GM12891 (cell line): ENCODE measurements at regions not wholly inside any gene's neighbourhood (a gene's known extent, or its start where the extent isn't known, plus 50 kb on each side); places are given as distances from the start of the nearest gene placed in this dataset.

Experiments
- PAX5 ChIP-seq: IDR thresholded peaks from 2 replicates; pipeline ENCODE4 v1.6.1; 2011; ENCODE audit warnings: low read length, moderate library complexity, mild to moderate bottlenecking; ENCODE audit not compliant: insufficient read depth, severe bottlenecking
- POLR2A ChIP-seq: IDR thresholded peaks from 2 replicates; pipeline ENCODE4 v1.6.1; 2011; ENCODE audit warnings: low read depth, low read length, control low read depth
- POLR2AphosphoS5 ChIP-seq: IDR thresholded peaks from 2 replicates; pipeline ENCODE4 v1.6.1; 2011; ENCODE audit warnings: low read depth, low read length, control low read depth
- POU2F2 ChIP-seq: IDR thresholded peaks from 2 replicates; pipeline ENCODE4 v1.6.1; 2011; ENCODE audit warnings: low read depth, mild to moderate bottlenecking, control low read depth, low read length, moderate library complexity
- SPI1 ChIP-seq: IDR thresholded peaks from 2 replicates; pipeline ENCODE4 v1.6.1; 2011; ENCODE audit warnings: low read depth, low read length, control low read depth
- TAF1 ChIP-seq: IDR thresholded peaks from 2 replicates; pipeline ENCODE4 v1.6.1; 2011; ENCODE audit warnings: low read depth, low read length, control low read depth

GRCh38 chr6:44740566-44741120 is 353.1 kb downstream of the CDC5L start:
- TF ChIP-seq POU2F2: no peak
- TF ChIP-seq POLR2AphosphoS5: no peak
- no peak for TF ChIP-seq POLR2A
- TF ChIP-seq TAF1: no peak
- no peak for TF ChIP-seq PAX5
- TF ChIP-seq SPI1: no peak
